ENCODE measurements at regions not wholly inside any gene's neighbourhood (a gene's known extent, or its start where the extent isn't known, plus 50 kb on each side); places are given as distances from the start of the nearest gene placed in this dataset.
"Not testable (repeated sequence)": the region's sequence is repeated elsewhere in the genome, so short reads cannot be mapped to it uniquely, and the experiment has no call there.

DNA sequence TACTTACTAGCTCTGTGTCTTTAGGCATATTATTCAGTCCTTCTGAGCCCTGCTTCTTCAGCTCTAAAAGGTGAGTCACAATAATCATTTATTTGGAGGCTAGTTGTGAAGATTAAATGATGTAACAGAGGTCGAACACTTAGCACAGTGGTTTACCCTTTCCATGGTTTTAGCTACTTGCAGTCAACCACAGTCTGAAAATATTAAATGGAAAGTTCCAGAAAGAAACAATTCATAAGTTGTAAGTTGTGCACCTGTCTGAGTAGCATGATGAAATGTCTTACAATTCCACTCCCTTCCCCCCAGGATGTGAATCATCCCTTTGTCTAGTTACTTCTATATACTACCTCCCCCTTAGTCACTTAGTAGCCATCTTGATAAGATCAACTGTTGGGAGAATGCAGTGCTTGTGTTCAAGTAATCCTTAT is 217.6 kb upstream of the THUMPD2 start:
- no peak for DNase-seq (ENCODE audit: low read depth in 3 of 3)

DNA sequence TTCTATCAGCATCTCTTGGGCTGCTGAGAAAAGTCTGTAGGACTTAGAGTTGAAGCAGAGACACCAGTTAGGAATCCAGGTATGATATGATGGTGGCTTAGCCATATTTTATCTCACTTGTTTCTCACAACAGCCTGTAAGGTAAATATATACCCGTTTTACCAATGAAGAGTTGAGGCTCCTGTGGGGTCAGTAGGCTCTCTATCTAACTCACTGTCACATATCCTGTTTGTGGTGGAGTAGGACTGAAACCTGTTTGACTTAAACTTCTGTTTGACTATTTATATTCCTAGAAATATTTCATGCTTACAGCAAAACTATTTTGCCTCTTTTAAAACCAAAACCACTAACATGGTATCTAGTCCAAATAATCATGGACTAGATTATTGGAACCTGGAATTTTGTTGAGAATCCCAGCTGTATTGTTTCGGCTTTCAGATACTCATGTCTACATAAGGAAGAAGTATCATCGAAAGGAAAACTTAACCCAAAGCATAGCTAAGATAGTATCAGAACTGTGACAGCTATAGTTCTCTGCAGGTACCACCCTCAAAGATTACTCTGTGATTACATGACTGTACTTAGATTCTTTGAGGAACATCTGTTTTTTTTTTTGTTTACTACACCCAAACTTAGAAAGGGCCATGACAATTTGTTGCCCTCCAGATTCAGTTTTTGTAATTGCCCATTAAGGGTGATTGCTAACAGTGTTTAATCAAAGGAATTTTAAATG is 216.1 kb upstream of the THUMPD2 start:
- no peak for DNase-seq (ENCODE audit: low read depth in 3 of 3)

DNA sequence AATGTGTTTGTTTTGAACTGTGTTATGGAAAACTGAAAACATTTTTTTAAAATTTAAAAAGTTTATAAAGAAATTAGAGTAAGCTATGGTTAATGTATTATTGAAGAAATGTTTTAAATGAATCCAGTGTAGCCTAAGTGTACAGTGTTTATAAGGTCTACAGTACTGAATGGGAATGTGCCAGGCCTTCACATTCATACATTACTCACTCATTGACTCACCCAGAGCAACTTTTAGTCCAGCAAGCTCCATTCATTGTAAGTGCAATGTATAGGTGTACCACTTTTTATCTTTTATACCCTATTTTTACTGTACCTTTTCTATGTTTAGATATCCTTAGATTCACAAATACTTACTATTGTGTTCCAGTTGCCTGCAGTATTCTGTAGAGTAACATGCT is 215.1 kb upstream of the THUMPD2 start:
- no peak for DNase-seq (ENCODE audit: low read depth in 3 of 3)

DNA sequence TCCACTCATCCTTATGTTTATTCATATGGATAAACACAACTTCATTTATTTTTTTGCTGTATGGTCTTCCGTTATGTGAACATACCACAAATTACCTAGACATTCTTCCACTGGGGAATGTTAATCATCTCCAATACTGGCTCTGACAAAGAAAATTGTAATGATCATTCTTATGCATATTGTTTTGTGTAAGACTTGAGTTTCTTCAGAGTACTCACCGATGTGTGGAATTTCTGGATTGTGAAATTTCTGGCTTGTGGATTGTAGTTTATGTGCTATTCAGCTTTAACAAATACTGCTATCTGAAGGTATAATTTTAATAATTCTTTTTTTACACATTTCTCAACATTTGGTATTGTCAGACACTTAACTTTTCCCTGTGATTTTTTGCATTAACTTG is 212.2 kb upstream of the THUMPD2 start:
- no peak for DNase-seq (ENCODE audit: low read depth in 3 of 3)

DNA sequence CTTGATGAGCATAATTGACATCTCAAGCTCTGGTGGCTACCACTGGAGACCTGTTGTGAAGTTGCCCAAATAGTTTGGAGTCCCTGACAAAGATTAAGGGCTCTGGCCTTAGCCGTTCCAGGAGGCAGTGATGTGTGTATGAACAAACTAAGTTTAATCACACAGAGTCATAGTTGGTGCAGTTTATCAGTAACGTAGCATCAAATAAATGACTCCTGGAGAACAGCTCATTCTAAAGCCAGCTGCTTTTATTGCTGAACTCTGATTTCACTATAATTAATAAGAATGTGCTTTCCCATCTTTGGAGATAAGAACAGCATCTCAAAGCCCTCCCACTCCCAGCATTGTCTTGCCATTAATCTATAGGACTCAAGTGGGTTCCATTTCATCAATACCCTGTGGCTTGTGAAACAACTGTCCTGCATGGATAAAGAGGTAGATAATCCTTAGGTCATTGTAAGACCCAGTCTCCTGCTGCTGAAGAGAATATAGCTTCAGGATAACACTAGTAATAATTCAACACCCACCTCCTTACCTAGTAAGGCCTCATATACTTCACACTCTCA is 211.4 kb upstream of the THUMPD2 start:
- DNase-seq (ENCODE audit: low read depth in 3 of 3): no peak

DNA sequence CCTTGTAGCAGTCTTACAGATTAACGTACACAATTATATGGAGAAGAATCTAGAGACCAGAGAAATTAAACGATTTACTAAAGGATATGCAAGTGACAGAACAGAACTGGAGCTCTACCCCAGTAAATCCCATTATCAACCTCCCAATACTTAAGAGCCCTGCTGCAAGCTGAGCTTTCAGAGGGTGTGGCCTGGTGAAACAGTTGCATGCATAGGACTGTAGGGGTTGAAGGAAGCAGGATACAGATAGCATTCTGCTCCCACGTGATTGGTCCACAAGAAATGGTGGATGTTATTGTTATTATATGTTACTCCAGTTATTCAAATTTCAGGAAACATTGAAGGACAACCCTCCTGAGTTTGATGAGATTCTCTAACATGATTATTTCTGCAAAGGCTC is 210.8 kb upstream of the THUMPD2 start:
- DNase-seq (ENCODE audit: low read depth in 3 of 3): no peak

DNA sequence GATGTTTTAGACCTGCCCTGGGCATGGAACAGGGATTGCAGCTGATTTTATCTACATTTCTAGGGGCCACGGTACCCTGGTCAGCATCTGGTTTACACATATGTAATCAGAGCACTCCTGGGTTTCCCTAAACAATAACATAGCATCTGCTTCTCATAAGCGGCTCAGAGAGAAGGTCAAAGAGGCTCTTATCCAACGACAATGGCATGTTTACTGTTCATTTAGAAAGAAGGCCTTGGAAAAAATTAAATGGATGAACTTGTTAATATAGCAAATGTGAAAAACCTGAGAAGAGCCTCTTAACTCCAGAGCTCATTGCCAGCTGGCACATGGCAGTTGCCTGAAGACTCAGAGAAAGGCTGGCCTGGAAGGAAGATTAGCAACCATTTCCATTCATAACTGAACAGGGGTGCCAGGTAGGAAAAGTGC is 202.8 kb upstream of the THUMPD2 start:
- DNase-seq (ENCODE audit: low read depth in 3 of 3): no peak

DNA sequence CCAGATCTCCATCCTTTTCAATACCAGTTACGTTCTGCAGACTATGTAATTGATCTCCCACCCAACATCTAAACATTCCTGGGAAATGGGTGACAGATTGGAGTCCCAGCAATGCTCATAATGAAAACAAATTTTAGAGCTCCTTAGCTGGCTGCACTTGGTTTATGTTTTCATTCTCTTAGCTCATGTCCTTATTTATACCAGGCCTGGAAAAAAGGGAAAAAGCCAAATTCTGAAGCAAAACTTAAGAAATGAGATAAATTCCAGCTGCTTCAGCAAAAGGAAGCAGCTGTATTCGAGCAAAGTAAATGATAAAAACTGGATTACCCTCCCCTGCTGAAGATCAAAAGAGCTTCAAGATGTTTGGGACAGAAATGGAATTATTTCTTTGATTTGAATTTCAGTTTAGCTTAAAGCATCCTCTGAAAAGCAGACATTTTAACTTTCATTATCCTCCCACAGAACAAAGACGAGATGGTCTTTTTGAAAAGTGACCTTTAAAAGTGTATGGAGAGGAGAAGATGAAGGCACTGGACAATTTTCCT is 196.5 kb upstream of the THUMPD2 start:
- no peak for DNase-seq (ENCODE audit: low read depth in 3 of 3)

DNA sequence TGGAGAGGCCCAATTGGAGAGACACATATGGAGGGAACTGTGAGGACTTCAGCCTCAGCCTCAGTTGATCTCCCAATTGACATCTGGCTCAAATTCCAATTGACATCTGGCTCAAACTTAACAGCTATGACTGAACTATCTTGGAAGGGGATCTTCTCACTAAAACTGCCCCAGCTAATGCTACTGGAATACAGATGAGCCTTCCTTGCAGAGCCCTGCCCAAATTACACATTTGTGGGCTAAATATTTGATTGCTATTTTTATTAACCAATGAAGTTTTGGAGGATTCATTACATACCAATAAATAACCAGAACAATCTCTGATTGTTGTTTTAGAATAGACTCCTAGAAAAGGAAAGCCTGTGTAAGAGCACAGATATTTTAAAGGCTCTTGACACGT is 189.0 kb upstream of the THUMPD2 start:
- DNase-seq (ENCODE audit: low read depth in 3 of 3): no peak

DNA sequence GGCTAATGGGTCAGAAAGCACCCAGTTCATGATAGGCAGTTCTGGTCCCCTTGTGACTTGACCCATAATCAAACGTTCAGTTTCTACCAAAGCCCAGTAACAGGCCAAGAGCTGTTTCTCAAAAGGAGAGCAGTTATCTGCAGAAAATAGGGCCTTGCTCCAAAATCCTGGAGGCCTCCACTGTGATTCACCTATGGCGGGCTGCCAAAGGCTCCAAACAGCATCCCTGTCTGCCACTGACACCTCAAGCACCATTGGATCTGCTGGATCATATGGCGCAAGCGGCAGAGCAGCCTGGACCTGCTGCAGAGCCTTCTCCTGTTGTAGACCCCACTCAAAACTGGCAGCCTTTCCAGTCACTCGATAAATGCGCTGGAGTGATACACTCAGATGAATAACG is 181.6 kb upstream of the THUMPD2 start:
- not testable (repeated sequence) for DNase-seq (ENCODE audit: low read depth in 3 of 3)

DNA sequence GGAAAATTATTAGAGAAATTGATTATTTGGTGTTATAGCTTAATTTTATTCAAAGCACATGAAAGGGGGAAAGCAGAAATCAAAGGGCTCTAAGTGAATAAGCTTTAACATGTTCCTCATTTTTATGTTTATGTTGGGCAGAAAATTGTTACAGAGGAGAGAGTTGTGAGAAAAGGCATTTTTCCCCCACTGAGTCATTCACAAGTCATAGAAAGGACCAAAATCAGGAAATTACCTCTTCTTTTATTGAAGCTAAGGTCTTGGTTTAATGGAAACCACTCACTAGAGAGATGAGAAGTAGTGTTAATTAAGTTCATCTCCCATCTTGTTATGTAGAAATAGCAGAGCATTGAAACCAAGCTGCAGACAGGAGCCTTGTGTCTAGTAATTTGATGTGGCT is 175.3 kb upstream of the THUMPD2 start:
- DNase-seq (ENCODE audit: low read depth in 3 of 3): no peak

DNA sequence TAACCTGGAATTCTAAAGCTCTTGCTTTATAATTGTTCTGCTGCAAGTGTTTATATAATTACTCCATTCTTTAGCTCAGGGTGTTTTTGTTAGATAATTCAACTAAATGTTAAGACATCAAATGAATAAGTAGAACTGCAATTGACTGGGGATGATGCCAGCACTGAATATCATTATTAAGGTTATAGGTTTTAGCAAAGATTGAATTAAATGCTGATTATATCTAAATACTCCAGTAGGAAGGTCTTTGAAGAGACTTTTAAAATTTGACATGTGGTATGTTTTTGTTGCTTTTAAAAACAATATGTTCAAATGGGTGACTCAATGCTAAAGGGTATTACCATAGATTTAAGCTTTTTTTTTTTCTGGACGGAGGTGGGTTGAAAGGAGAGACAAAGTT is 170.1 kb upstream of the THUMPD2 start:
- no peak for DNase-seq (ENCODE audit: low read depth in 3 of 3)

DNA sequence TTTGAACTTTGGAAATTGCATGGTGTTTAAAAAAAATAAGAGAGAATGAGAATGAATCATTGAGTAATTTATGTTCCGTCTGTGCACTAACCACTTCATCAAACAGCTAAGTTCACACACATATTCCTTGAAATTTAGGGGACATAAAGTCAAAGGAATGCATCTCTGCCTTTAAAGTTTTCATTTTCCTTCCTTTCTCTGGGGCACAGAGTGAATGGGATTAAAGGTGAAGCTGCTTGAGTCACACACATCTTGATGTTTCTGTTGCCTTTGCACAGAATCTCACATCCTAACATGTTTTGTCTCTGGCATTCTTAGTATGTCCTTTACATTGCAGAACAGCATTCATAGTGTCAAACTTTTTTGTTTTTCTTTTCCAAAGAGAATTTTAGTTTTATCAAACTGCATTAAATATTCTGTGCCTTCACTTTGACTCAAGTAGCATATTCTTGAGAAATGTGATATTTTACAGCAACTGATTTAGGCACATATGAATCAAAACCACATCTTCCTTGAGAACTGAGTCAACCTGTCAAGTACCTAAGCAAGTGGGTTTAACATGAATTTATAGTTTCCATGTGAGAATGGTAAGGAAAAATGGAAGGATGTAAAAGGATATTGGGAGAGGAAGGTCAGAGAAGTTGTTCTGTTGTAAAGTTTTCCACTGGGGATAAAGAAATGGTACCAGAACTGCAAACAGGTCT is 169.1 kb upstream of the THUMPD2 start:
- DNase-seq (ENCODE audit: low read depth in 3 of 3): no peak

DNA sequence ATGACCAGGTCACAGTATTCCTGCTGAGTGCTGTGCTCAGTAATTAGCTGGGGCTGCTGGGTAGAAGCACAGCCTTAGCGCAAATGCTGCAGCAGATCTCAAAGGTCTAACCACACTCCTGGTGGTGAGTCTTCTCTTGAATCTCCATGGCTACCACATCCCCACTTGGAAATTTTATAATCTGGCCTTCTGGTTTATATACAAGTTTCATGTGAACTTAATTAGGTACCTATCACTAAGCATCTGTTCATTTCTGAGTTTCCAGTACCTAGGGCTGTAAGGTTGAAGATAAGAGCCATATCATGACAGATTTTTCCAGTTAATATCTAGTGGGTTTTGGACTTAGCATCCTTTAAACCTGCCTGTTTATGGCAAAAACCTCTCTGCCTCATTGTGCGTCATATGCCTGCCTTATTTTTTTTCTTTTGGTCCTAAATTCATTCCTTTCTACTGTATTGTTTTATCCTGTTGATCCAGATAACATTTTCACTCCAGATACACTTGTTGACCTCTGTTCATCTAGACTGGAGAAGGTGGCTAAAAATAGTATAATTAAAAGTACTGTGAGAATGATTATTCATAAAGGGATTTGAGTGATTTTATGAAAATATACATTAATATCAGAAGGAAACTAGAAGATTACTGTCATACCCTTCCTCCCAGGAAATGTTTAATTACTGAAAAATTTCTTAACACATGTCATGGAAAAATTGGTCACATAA is 168.4 kb upstream of the THUMPD2 start:
- no peak for DNase-seq (ENCODE audit: low read depth in 3 of 3)

DNA sequence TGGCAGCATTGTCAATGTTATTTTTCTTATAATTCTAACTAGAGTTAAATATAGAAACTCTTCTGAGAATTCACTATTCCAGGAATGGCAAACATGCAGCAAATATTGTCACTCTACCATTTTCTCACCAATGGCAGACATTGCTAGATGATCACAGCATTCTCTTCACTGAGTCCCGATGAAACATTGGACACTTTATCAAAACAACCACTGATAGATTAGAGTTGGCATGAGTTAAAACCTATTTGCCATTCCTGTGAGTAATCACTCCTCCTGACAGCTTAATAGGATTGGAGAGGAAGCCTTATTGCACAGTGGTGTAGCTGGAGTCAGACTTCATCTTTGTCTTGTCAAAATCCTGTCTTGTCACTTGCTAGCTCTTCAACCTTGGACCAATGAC is 163.9 kb upstream of the THUMPD2 start:
- no peak for DNase-seq (ENCODE audit: low read depth in 3 of 3)

DNA sequence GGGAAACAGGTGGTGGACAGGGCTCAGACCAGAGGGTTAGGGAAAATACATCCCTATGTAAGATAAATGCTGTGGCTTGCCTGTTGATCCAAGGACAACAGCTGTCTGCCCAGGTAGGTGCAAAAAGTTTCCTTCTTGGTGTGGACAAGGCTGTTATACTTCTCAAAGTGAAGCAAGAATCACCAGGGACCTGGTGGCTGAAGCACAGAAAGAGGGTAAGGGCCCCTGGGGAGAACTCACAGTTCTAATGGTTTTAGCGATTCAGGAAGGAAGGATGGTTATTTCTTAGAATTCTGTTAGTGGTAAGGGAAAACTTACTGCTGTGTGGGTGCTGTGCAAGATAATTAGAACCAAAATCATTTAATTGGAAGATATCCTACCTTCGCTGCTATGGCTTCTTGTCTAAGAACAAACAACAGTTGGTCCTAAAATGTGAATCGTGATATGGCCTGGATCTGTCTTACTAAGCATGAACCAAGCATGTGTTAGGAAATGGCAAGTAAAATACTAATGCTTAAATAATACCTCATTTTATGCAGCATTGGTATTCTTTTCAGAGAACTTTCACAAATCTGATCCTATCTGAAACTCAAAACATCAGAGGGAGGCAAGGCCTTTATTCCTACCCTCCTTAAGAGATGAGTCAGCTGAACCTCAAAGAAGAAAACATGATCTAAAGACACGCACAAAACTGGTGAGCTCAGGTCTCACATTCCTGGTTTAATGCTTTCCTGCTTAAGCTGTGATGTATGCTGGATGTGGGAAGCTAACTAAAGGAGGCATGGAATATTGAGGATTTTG is 159.2 kb upstream of the THUMPD2 start:
- no peak for DNase-seq (ENCODE audit: low read depth in 3 of 3)

DNA sequence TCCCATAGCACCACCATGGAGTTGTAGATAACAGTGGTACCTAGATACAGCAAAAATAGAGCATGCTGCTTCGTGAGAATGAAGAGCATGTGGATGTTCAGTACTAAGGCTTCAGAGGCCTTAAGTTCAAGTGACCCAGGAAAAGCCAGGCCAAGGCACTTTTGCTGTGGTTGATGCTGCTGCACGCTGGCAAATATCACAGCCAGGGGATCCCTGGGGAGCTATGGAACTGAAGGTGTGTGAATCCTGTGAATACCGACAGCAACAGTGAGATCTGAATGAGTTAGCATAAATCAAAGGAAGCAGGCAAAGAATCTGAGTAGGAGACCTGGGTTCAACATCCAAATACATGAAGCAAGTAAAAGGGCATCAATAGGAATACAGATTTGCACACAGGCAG is 158.6 kb upstream of the THUMPD2 start:
- DNase-seq (ENCODE audit: low read depth in 3 of 3): no peak

DNA sequence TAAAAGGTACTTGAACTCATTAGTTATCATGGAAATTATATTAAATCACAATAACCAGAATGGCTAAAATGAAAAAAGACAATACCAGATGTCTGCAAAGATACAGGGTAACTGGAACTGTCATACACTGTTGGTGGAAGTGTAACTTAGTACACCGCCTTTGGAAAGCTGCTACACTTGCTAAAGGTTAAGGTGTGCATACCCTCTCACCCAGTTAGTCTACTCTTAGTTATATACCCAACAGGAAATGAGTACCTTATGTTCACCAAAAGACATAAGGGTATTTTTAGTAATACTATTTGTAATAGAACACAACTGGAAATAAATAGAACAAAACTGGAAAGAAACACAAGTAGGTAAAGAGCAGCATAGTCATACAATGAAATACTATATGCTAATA is 155.8 kb upstream of the THUMPD2 start:
- no peak for DNase-seq (ENCODE audit: low read depth in 3 of 3)

DNA sequence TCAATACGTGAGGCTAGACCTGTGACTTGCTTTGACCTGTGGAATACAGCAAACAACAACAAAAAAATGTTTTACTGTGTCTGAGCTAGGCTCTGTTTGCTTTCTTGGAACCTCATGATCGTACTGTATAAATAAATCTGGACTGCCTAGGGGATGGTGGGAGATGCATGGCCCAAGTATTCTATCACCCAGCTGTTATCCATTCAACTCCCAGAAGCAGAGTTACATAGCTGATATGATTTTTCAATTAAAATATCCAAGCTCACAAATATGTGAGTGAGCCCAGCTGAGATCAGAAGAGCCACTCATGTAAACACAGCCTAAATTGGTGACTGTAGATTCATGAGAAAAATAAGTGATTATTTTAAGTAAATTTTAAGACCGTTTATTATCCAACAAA is 154.1 kb upstream of the THUMPD2 start:
- DNase-seq (ENCODE audit: low read depth in 3 of 3): no peak

DNA sequence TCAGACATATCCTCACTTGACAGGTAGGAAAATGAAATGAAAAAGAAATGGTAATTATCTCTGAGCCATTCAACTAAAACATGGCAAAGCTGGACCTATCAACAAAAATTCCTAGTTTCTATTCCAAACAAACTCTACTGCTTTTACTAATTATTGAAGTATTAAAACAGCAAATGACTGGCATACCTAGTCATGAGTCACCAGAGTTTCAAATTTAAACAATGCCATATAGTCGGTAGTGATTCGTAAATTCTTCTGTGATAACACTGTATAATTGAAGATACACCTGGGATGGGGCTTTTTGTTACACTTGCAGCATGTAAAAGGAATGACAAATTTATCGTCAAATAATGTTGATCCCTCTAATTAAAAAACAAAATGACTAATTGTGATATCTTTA is 153.1 kb upstream of the THUMPD2 start:
- no peak for DNase-seq (ENCODE audit: low read depth in 3 of 3)

DNA sequence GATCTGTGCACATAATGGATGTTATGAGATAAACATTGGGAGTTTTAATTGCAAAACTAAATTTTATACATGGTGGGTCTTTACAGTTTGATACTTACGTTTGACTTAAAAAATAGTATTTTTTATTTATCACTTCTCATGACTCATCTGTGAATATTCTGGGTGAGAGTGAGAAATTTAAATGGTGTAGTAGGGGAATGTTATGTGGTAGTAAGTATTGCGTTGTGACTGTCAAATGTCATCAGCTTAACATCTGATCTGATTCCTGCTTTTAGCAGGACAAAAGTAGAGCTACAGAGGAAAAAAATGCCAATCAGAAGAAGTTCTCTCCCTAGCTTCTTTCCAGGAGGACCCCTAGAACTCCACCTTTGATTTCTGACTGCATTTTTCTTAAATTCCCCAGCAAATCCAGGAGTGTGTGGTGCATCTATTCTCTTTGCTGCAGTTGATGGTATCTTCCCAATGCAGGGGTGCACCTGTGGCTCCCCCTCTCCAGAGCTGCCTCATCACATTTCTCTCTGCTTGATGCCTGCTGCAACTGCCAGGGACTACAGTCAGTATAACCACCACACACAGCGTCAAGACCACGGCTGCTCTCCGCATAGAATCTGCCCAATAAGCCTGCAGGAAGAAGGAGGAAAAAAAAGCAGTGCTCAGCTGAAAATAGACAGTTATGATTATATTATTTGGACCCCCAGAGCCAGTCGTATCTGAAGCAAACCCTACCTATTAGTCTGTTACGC is 151.3 kb upstream of the THUMPD2 start:
- no peak for DNase-seq (ENCODE audit: low read depth in 3 of 3)

Measured in stimulated activated CD4-positive, alpha-beta T cell treated with anti-CD3 and anti-CD28 coated beads, TNF-alpha, amount 100 ng/mL, for 24 hours (primary cell).